ENCODE measurements at regions not wholly inside any gene's neighbourhood (a gene's known extent, or its start where the extent isn't known, plus 50 kb on each side); places are given as distances from the start of the nearest gene placed in this dataset.

DNA sequence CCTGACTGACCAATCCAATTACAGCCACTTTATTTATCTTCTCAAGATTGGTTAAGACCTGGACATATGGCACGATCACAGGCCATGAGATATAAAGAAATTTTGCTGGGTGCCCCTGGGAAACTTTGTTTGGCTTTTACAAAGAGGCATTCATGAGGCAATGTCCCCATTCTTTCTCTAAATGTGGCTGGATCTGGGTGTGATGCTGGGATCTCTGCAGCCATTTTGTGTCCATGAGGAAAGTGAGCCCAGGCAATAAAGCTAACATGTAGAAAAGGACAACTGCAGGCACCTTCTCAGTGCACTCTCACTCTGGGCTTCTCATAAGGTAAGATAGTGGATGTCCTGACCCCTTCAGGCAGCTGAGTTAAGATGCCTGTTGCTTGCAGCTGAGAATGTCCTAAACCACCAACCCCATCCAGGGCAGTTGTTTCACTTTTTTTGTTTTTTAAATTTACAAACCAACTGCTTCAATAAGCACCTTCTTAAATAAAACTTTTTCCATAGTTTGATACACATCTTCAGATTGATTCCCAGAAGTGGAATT lies 372.3 kb downstream of the MIAT start:
- H3K36me3 Mint-ChIP-seq (ENCODE audit: low read depth), result no peaks in the 10 kb centered on the region
- peaks cover 6% of the 10 kb centered on the region for H3K27me3 Mint-ChIP-seq (ENCODE audit: low read depth)
- H3K4me1 Mint-ChIP-seq, result peaks cover 7% of the 10 kb centered on the region
- TF ChIP-seq CTCF (conservative IDR thresholded peaks at IDR 0.05), result no peak
- H3K4me3 Mint-ChIP-seq, result no peak overlapping the region
- no peak overlapping the region for H3K27ac Mint-ChIP-seq (ENCODE audit: unreplicated experiment)
- no peak for DNase-seq (ENCODE audit: low read depth, low spot score)
- no peaks in the 10 kb centered on the region for H3K9me3 Mint-ChIP-seq

DNA sequence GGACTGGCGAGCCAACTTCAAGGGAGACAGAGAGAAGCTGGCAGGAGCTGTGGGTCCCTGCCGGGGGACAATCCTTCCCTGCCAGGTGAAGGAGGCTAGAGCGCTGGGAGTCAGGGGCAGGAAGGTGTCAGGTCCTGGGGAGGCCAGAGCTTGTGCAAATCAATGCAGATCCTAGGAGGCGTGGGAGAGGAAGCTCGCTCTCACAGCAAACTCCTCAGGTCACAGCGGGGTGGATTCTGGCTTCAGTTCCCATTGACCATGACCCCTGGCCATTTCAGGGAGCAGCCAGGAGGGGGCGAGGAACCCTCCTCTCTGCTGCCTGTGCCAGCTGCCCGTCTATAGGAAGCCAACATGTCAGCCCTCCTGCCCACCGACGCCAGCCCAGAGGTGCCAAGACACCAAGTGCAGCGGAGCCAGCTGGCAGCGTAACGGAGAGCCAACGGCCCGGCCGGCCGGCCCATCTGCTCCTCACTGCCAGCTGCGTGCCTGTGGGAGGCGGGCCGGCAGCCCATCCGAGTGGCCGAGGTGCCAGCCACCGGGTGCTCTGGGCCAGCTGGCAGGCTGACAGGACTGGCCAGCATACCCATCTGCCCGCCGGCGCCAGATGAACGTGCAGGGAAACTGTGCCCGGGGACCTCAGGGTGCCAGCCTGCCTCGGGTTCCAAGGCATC lies 374.8 kb downstream of the MIAT start:
- Mint-ChIP-seq H3K4me3 (no peak overlapping the region), H3K27ac (ENCODE audit: unreplicated experiment) (no peak overlapping the region), H3K4me1 (peaks cover 7% of the 10 kb centered on the region), H3K27me3 (ENCODE audit: low read depth) (peaks cover 6% of the 10 kb centered on the region), H3K9me3 (no peaks in the 10 kb centered on the region), H3K36me3 (ENCODE audit: low read depth) (no peaks in the 10 kb centered on the region)
- TF ChIP-seq CTCF (conservative IDR thresholded peaks at IDR 0.05), result no peak
- peak; percentile 18 for DNase-seq (ENCODE audit: low read depth, low spot score)

DNA sequence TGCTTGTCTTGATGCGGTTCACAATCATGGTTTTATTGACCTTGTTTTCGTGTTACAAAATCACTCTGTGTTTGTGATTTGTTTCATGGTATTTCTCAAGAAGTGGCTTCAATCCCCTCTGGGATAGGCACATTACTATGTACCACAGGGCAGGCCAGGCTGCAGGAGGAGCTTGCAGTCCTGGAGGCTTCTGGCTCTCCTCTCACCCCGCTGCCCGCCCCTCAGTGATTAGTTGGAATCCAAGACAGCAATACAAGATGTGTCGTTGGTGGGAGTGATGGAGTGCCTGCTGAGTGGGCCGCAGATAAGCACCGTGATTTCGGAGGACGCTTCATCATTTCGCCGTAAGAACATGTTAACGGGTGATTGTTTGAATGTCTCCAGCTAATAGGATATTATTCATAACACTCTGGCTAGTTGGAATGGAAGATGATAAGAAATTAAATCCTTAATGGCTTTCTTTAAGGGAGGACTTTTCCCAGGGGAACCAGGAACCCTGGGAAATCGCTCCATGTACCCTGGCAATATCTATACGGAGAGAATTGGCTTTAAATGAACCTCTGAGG lies 384.4 kb downstream of the MIAT start:
- H3K4me1 Mint-ChIP-seq, result peaks cover 37% of the 10 kb centered on the region
- H3K27me3 Mint-ChIP-seq (ENCODE audit: low read depth), result no peaks in the 10 kb centered on the region
- no peak for DNase-seq (ENCODE audit: low read depth, low spot score)
- H3K9me3 Mint-ChIP-seq, result no peaks in the 10 kb centered on the region
- H3K27ac Mint-ChIP-seq (ENCODE audit: unreplicated experiment), result no peak overlapping the region
- no peak for TF ChIP-seq CTCF (conservative IDR thresholded peaks at IDR 0.05)
- no peaks in the 10 kb centered on the region for H3K36me3 Mint-ChIP-seq (ENCODE audit: low read depth)
- H3K4me3 Mint-ChIP-seq, result no peak overlapping the region

DNA sequence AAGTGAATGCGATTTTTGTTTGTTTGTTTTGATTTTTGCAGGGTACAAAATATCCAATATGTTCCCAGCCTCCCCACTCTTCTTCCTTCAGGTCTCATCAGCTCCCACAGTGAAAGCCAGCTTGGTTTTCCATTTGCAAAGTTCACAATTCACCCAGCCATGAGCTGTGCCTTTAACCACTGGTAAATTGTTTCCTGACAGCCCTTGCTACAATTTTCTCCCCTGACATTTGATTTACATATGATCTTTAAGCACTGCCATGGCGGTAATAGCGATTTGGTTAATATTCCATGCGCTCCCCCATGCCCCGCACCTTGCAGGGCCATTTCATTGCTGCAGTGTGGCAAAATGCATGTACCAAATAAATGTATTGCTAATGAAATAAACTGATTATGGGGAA lies 385.9 kb downstream of the MIAT start:
- peaks cover 37% of the 10 kb centered on the region for H3K4me1 Mint-ChIP-seq
- no peaks in the 10 kb centered on the region for H3K36me3 Mint-ChIP-seq (ENCODE audit: low read depth)
- H3K4me3 Mint-ChIP-seq, result no peak overlapping the region
- H3K27ac Mint-ChIP-seq (ENCODE audit: unreplicated experiment), result no peak overlapping the region
- no peak for TF ChIP-seq CTCF (conservative IDR thresholded peaks at IDR 0.05)
- H3K27me3 Mint-ChIP-seq (ENCODE audit: low read depth), result no peaks in the 10 kb centered on the region
- peaks cover 2% of the 10 kb centered on the region for H3K9me3 Mint-ChIP-seq
- no peak for DNase-seq (ENCODE audit: low read depth, low spot score)

DNA sequence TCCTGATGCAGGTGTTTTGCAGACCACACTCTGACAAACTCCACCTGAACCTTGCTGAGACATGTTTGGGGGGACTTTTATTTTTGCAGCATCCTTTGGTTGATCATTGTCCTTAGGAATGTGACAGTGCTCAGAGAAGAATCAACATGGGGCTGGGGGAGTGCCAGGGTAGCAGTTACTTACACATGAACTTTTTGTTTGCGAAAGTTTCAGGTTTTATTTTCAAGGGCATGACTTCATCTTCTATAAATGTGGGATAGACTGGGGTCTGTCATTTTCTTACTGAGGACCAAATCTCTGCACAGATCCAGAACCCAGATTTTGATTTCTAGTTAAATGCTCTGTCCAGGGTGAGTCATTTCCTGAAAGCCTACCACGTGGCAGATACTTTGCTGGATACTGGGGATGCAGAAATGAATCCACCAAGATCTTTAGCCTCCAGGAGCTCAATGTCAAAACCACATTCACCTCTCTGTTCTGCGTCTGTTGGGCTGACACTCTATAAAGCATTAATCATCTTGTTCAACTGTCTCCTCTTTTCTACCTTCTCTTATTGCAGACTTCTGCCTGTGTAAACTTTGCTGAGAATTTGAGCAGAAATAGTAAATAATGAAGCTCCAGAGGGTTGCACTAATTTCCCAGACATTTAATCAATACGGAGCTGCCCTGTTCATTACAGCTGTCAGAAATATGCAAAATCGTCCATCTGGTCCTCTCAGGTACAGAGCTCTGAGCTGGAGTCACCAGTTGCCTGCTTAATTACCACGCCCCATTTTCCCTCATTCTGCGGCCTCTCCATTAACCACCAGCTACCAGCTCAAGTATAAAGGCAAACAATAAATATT lies 387.9 kb downstream of the MIAT start:
- no peak for DNase-seq (ENCODE audit: low read depth, low spot score)
- no peak for TF ChIP-seq CTCF (conservative IDR thresholded peaks at IDR 0.05)
- H3K27me3 Mint-ChIP-seq (ENCODE audit: low read depth), result no peaks in the 10 kb centered on the region
- no peaks in the 10 kb centered on the region for H3K36me3 Mint-ChIP-seq (ENCODE audit: low read depth)
- H3K4me3 Mint-ChIP-seq, result no peak overlapping the region
- peaks cover 37% of the 10 kb centered on the region for H3K4me1 Mint-ChIP-seq
- H3K9me3 Mint-ChIP-seq, result peaks cover 2% of the 10 kb centered on the region
- no peak overlapping the region for H3K27ac Mint-ChIP-seq (ENCODE audit: unreplicated experiment)
